HG03025 (cell line): ENCODE measurements at regions not wholly inside any gene's neighbourhood (a gene's known extent, or its start where the extent isn't known, plus 50 kb on each side); places are given as distances from the start of the nearest gene placed in this dataset.

Source experiments
- ATAC-seq: cut with Tn5 transposase; IDR thresholded peaks from one replicate; pipeline ENCODE4 v1.9.1; 2021; ENCODE audit warnings: mild to moderate bottlenecking, moderate library complexity; ENCODE audit not compliant: unreplicated experiment, low FRiP score

DNA sequence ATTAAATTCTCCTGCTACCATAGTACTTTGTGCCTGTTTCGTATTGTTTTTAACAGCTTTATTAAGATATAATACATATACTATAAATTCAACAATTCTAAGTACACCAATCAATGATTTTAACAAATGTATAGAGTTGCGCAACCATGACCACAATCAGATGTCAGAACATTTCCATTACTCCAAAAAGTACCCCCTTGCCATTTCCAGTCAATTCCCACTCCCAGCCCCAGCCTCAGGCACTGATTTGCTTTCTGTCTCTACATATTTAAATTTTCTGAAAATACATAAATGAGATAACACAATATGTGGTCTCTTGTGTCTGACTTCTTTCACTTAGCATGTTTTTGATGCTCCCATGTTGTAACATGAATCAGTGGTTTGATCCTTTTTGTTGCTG is 193.9 kb downstream of the FIGN start:
- no peak for ATAC-seq

DNA sequence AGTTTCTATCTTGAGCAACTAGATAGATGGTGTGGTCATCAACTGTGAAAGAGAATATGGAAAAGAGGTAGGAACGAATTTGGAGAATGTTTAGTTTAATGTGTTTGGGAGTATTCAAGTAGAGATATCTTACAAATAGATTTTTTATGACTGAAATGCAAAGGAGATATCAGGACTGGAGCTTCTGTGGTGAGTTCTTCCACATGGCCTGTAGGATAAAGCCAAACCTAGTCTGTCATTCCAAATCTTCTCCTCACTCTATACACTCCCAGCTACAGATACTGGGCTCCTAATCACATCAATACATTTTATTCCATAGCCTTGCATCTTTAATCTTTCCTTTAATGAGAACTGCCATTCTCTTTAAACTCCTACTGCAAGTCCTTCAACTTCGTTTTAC is 194.3 kb downstream of the FIGN start:
- ATAC-seq, result no peak

GRCh38 chr2:163528640-163529217 is 207.1 kb downstream of the FIGN start:
- ATAC-seq, result no peak

DNA sequence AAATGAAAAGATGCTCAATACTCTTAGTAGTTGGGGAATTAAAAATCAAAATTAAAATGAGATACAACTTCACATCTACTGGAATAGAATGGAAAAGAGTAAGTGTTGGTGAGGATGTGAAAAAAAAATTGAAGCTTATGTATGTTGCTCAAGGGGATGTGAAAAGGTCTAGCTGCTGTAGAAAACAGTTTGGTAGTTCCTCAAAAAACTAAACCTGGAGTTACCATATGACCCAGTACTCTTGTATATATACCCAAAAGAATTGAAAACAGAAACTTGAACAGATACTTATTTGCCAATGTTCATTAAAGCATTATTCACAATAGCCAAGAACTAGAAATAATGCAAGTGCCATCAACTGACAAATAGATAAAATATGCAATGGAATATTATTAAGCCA is 208.4 kb downstream of the FIGN start:
- no peak for ATAC-seq

DNA sequence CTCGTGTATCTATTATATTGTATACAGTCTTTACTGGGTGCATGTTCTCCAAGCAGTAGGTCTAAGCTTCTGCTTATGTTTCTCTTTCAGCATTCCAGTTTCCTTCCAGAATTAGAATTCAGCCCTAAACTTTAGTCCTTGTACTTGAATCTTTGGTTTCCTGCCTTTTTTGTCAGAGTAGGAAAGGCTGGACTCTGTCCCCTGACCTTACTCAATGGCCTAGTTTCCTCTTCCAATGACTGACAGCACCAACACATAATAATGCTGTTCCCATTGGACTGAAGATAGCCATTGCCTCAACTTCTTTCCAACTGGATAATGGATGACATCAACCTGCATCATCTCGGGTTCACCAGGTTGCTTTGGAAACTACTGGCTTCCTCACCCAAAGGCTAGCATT is 217.0 kb downstream of the FIGN start:
- ATAC-seq, result no peak

GRCh38 chr2:163515836-163516235 is 220.0 kb downstream of the FIGN start:
- ATAC-seq, result no peak

DNA sequence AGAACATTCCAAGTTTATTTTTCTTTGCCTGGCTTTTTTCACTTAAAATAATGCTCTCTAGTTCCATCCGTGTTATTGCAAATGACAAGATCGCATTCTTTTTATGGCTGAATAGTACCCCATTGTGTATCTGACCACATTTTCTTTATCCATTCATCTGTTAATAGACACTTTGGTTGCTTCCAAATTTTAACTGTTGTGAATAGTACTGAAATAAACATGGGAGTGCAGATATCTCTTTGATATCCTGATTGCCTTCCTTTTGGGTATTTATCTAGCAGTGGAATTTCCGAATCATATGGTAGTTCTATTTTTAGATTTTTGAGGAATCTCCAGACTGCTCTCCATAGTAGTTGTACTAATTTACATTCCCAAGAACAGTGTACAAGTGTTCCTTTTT is 230.5 kb downstream of the FIGN start:
- ATAC-seq, result no peak

- ATAC-seq, result no peak
Measured at GRCh38 chr2:163493359-163494298, 242.2 kb downstream of the FIGN start.

- no peak for ATAC-seq
Measured at GRCh38 chr2:163491850-163492249, 244.0 kb downstream of the FIGN start.

GRCh38 chr2:163490281-163490680 is 245.5 kb downstream of the FIGN start:
- ATAC-seq, result no peak

DNA sequence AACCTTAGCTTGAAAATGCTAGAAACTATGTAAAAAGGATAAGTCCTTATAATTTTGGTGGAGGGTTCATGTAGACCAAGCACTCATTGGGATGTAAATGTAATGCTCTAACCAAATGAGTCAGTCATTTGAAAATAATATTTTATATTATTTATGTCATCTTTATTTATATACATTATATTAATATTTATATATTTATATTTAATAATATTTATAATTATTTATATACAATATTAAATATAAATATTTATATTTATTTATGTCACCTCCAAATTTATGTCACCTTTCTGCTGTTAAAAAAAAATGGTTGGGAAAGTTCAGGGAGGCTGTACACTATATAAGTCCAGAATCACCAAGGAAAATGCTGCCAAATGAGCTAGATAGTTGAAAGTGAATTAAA is 254.3 kb downstream of the FIGN start:
- ATAC-seq, result no peak

DNA sequence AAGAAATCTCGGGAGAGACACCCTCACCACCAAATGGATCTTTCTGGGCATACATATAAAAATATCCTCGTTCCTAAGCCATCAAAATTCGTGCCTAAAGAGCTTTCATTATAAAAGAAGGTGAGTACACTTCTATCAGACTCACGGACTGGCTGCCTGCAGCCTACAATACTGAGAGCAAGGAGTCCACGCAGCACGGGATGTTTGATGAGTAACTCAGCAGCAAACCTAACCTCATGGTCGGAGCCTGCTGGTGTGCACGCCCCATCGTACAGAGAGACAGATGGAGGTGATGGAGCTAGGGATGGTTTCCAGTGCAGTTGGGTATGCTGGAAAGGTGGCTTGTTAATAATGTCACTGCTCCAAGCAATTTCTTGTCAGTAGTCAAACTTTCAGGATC is 256.2 kb downstream of the FIGN start:
- no peak for ATAC-seq

- ATAC-seq, result no peak
Measured at GRCh38 chr2:163475815-163476214, 260.0 kb downstream of the FIGN start.

GRCh38 chr2:163474889-163475288 is 260.9 kb downstream of the FIGN start:
- ATAC-seq, result no peak

DNA sequence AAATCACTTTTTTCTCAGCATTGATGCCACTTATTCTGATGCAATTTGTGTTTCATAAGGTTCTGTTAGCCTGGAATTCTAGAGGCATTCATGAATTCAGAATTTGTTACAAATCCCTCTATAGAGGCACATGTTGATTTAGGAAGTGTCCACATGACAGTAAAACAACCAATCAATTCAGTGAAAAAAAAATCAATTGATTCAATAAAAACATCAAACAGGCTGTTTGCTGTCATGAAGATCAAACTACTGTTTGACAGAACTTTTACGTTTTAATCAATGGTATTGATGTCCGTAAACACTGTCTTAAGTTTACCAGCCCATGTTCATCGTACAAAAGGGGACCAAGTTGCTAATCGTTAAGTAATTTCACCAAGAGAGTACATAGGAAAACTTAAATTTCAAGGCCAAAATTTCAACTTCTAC is 261.5 kb downstream of the FIGN start:
- no peak for ATAC-seq

- no peak for ATAC-seq
Measured at GRCh38 chr2:163471947-163472346, 263.9 kb downstream of the FIGN start.

GRCh38 chr2:163469561-163469962 is 266.2 kb downstream of the FIGN start:
- no peak for ATAC-seq

DNA sequence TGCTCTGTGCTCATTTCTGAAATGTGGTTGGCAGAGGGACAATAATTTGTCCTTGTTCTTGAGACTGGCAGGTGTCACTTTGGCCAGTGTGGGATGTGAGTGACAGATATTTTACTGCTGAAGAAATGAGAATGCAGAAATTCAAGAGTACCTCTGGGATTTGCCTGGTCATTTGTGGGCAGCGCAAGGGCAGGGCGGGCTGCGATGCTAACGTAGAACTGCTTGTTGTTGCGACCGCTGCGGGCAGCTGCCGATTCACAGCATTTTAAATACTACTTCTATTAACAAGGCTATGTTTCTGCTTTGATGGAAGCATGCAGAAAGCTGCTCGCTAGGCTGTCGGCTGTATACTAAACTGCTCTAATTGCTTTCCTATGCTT is 268.6 kb downstream of the FIGN start:
- ATAC-seq, result no peak

GRCh38 chr2:163466331-163467250 is 269.2 kb downstream of the FIGN start:
- no peak for ATAC-seq

DNA sequence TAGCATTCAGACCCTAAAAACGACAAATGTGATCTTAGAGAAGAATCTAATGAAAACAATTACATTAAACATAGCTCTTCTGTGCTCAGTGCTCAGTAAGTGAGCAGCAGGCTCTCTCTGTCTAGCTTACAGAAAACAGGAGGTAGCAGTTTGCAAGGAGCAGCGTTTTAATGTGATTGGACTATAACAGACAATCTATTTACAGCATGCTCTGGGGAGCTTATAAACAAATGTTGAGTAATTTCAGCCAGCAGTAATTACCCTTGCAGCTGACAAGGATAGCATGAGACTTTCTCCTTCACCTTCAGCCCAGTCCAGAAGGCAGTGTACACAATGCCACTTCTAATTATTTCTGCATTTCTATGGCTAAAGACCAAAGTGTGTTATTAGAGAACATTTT is 270.4 kb downstream of the FIGN start:
- no peak for ATAC-seq

GRCh38 chr2:163463411-163463810 is 272.4 kb downstream of the FIGN start:
- no peak for ATAC-seq
